Ovary (tissue), 7 donors: ENCODE measurements at regions not wholly inside any gene's neighbourhood (a gene's known extent, or its start where the extent isn't known, plus 50 kb on each side); places are given as distances from the start of the nearest gene placed in this dataset.

Source experiments
- DNase-seq, 5 donors: peaks; one replicate each; pipeline ENCODE4 v3.0.0-alpha.2; 2019 to 2020
- H3K27ac ChIP-seq, 2 donors: fragments of 200-600 bp; one replicate each; pipeline versions ENCODE4 v1.5.1 to v1.8.0; 2019 to 2022
- H3K27me3 ChIP-seq: fragments of 200-600 bp; one replicate; pipeline ENCODE4 v1.8.0; 2022
- H3K36me3 ChIP-seq: fragments of 200-600 bp; sonication (generic); one replicate; pipeline ENCODE4 v1.5.1; 2019
- H3K4me1 ChIP-seq: one replicate; pipeline ENCODE4 v1.8.1; 2013; ENCODE audit warnings: mild to moderate bottlenecking, moderate library complexity; ENCODE audit not compliant: insufficient read depth
- H3K4me3 ChIP-seq: fragments of 200-600 bp; sonication (generic); one replicate; pipeline ENCODE4 v1.5.1; 2017
- H3K9me3 ChIP-seq, 2 donors: fragments of 200-600 bp in 1 of 2; sonication (generic) in 1 of 2; one replicate each; pipeline versions ENCODE4 v1.5.1 to v1.8.1; 2013 to 2019; ENCODE audit warnings: mild to moderate bottlenecking in 1 of 2, moderate library complexity in 1 of 2
- CTCF ChIP-seq, 3 donors: fragments of 450-650 bp in 2 of 3; fragments of 200-600 bp in 1 of 3; IDR thresholded peaks; one replicate each; pipeline versions ENCODE4 v1.5.1 to v1.8.0; 2016 to 2022; ENCODE audit warnings: antibody characterized with exemption in 3 of 3, mild to moderate bottlenecking in 1 of 3
- EP300 ChIP-seq: sonication (generic); formaldehyde crosslinking; IDR thresholded peaks from one replicate; pipeline ENCODE4 v1.6.1; 2017; ENCODE audit warnings: antibody characterized with exemption
- POLR2A ChIP-seq: fragments of 450-650 bp; IDR thresholded peaks from one replicate; pipeline ENCODE4 v1.6.1; 2017; ENCODE audit warnings: antibody characterized with exemption, mild to moderate bottlenecking, moderate library complexity
- WGBS, 3 donors: extraction: QIAGEN DNeasy Blood & Tissue Kit in 1 of 3; methylation state at CpG; one replicate each; pipeline versions ENCODE4 v1.1.5 to v1.1.7; 2013 to 2017; 5-methylcytosine and 5-hydroxymethylcytosine counted together
- intact Hi-C, 4 donors: fragments of 100-400 bp; cut with DNase I; formaldehyde crosslinking; loops; one replicate each; pipeline versions ENCODE4 v1.11.0 to v1.15.1; 2022 to 2023
- donor health status: DM: no; HTN: no; CAD: no; lungs with moderate emphysema.
- donor health status: DM: no; HTN: no; CAD: no.
- donor health status: Bipolar disorder and iron deficiency.
- donor health status: DM: no; HTN: no; CAD: no.
- donor health status: DM: yes; HTN: yes; CAD: no.

DNA sequence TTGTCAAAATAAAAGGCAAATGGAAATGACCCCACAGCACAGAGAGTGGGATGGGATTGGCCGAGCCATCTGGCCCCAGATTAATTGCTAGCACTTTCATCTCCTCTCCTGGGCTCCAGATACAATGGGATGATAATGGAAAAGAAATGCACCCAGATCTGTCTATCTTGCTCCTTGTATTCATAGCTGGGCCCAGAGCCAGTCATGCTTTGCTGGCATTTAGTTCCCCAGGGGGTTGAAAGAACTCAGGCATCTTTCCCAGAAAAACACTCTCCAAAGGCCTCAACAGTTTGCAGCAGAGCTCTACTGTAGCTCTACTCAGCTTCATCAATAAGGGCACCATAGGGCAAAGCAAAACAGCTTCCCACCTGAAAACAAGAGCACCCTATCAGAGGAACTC is 116.0 kb upstream of the FOXA2 start:
- H3K36me3 ChIP-seq = no peaks in the 10 kb centered on the region
- H3K27me3 ChIP-seq = no peaks in the 10 kb centered on the region
- no peak overlapping the region for H3K27ac ChIP-seq
- WGBS, 3 donors = 77 to 81% (median 79%) methylated on average over 1 of the region's 1 CpG
- intact Hi-C loops = no loop called here
- DNase-seq = no peak
- no peaks in the 10 kb centered on the region for H3K4me1 ChIP-seq
- TF ChIP-seq CTCF (IDR thresholded peaks at IDR 0.05) (no peak), POLR2A (no peak), EP300 (no peak)
- H3K9me3 ChIP-seq = no peaks in the 10 kb centered on the region
- H3K4me3 ChIP-seq = no peak overlapping the region

DNA sequence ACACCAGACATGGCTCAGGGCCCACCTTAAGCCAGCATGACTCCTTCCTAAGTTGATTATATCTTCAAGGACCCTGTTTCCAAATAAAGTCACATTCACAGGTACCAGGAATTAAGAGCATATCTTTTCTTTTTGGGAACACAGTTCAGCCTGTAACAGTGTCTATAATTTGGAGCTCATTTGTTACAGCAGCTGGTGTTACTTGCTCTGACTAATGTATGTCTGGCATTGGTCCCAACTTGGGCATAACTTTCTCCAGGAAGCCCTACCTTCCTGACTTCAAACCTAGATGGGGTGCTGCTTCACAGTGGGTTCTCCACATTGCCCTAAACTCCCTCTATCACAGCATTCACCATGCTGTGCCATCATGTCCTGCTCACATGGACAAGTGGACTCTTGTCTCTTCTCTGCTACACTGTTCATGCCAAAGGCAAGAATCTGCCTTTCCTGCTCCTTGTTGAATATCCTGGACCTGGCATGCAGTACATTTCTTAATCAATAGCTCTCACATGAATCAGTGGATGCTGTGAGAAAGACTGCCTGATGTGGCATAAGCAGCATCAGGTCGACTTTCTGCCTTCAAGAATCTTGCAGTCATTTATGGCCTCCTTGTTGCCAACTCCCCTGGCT is 117.4 kb upstream of the FOXA2 start:
- intact Hi-C loops = no loop called here
- no peak for TF ChIP-seq EP300
- no peak for TF ChIP-seq POLR2A
- TF ChIP-seq CTCF (IDR thresholded peaks at IDR 0.05) = no peak
- 80 to 94% (median 85%) methylated on average over 1 of the region's 1 CpG for WGBS, 3 donors
- Histone ChIP-seq H3K27ac (no peak overlapping the region), H3K4me1 (no peaks in the 10 kb centered on the region), H3K36me3 (no peaks in the 10 kb centered on the region), H3K9me3 (no peaks in the 10 kb centered on the region), H3K4me3 (no peak overlapping the region), H3K27me3 (no peaks in the 10 kb centered on the region)
- no peak for DNase-seq

- Histone ChIP-seq H3K27me3 (no peaks in the 10 kb centered on the region), H3K4me3 (no peak overlapping the region), H3K4me1 (no peaks in the 10 kb centered on the region), H3K9me3 (no peaks in the 10 kb centered on the region), H3K36me3 (no peaks in the 10 kb centered on the region), H3K27ac (no peak overlapping the region)
- no peak for DNase-seq
- TF ChIP-seq CTCF (IDR thresholded peaks at IDR 0.05) = no peak
- no peak for TF ChIP-seq POLR2A
- TF ChIP-seq EP300 = no peak
- intact Hi-C loops = no loop called here
Measured at GRCh38 chr20:22703843-22704242, 119.5 kb upstream of the FOXA2 start.

- no peak for DNase-seq
- intact Hi-C loops = no loop called here
- TF ChIP-seq CTCF (IDR thresholded peaks at IDR 0.05) (no peak), EP300 (no peak), POLR2A (no peak)
- Histone ChIP-seq H3K27me3 (no peaks in the 10 kb centered on the region), H3K9me3 (no peaks in the 10 kb centered on the region), H3K36me3 (no peaks in the 10 kb centered on the region), H3K27ac (no peak overlapping the region), H3K4me1 (peaks cover 3% of the 10 kb centered on the region), H3K4me3 (no peak overlapping the region)
- 58 to 85% (median 77%) methylated on average over 2 of the region's 2 CpGs for WGBS, 3 donors
Measured at GRCh38 chr20:22711971-22712755, 127.8 kb upstream of the FOXA2 start.
